SH-SY5Y (cell line): ENCODE measurements at regions not wholly inside any gene's neighbourhood (a gene's known extent, or its start where the extent isn't known, plus 50 kb on each side); places are given as distances from the start of the nearest gene placed in this dataset.

Experiments
- GATA2 ChIP-seq: IDR thresholded peaks from 2 replicates; pipeline ENCODE4 v1.6.1; 2011; ENCODE audit warnings: mild to moderate bottlenecking, low read depth, low read length
- GATA3 ChIP-seq: IDR thresholded peaks from 2 replicates; pipeline ENCODE4 v1.6.1; 2011; ENCODE audit warnings: low read depth, mild to moderate bottlenecking, low read length, moderate library complexity

GRCh38 chr2:45287045-45287444, 277.8 kb upstream of the SIX2 start:
- TF ChIP-seq GATA2 (no peak), GATA3 (no peak)
